ENCODE measurements at regions not wholly inside any gene's neighbourhood (a gene's known extent, or its start where the extent isn't known, plus 50 kb on each side); places are given as distances from the start of the nearest gene placed in this dataset.

DNA sequence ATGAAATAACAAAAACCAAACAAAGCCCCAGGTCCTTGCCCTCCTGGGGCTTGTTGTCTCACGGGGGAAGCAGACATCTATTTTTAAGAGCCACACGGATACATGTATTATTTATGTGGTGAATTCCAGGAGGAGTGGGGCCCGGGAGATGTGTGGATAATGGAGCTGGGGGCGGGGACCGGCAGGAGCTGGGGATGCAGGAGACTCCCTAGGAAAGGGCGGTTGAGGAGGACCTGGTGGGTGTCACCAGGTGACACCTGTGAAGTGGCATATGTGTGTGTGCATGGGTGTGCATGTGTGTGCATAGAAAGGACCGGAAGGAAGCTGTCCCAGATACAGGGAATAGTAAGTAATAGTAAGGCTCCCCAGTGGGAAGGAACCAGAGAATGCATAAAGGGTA, 148.9 kb downstream of the URI1 start:
- TF ChIP-seq POLR2A (IDR thresholded peaks at IDR 0.05), result no peak
- TF ChIP-seq, protein P1, sequence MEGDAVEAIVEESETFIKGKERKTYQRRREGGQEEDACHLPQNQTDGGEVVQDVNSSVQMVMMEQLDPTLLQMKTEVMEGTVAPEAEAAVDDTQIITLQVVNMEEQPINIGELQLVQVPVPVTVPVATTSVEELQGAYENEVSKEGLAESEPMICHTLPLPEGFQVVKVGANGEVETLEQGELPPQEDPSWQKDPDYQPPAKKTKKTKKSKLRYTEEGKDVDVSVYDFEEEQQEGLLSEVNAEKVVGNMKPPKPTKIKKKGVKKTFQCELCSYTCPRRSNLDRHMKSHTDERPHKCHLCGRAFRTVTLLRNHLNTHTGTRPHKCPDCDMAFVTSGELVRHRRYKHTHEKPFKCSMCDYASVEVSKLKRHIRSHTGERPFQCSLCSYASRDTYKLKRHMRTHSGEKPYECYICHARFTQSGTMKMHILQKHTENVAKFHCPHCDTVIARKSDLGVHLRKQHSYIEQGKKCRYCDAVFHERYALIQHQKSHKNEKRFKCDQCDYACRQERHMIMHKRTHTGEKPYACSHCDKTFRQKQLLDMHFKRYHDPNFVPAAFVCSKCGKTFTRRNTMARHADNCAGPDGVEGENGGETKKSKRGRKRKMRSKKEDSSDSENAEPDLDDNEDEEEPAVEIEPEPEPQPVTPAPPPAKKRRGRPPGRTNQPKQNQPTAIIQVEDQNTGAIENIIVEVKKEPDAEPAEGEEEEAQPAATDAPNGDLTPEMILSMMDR (IDR thresholded peaks at IDR 0.05), result no peak

Measured in body of pancreas (tissue), 4 donors.